IMR-90 (cell line): ENCODE measurements at regions not wholly inside any gene's neighbourhood (a gene's known extent, or its start where the extent isn't known, plus 50 kb on each side); places are given as distances from the start of the nearest gene placed in this dataset.
A peak's percentile ranks its signal among the peaks of the same experiment; 100 is the strongest.

Experiments
- ATAC-seq: fragments of 200-7000 bp; cut with Tn5 transposase; 2 replicates; pipeline ENCODE4 v1.9.1; 2020; ENCODE audit warnings: low read depth, mild to moderate bottlenecking, moderate library complexity
- BruUV-seq: library from RNA; stranded (reverse); fragments of 400-500 nt; replicated peaks from 2 replicates; lab custom pipeline; 2021; lab: Mats Ljungman, UMichigan
- CTCF ChIA-PET: fragments of 300-600 bp; formaldehyde crosslinking; extraction: SDS; loops from one replicate; lab custom pipeline; 2021; ENCODE audit warnings: antibody characterized with exemption; lab: Yijun Ruan, JAX
- POLR2A ChIA-PET: fragments of 300-600 bp; sonication (Branson Sonifier 250); formaldehyde crosslinking; loops from one replicate; lab custom pipeline; 2022; ENCODE audit warnings: antibody characterized with exemption; ENCODE audit not compliant: unreplicated experiment; lab: Charles Lee
- DNase-seq: peaks from one replicate; pipeline ENCODE4 v3.0.0; 2013
- H2AFZ ChIP-seq: replicated peaks from 2 replicates; pipeline ENCODE3; 2013; ENCODE audit warnings: low read length, mild to moderate bottlenecking; ENCODE audit not compliant: poor library complexity
- H2AK5ac ChIP-seq: 2 replicates; pipeline ENCODE4 v1.6.1; 2013; ENCODE audit warnings: low read depth, low read length, inconsistent platforms
- H2AK9ac ChIP-seq: replicated peaks from 2 replicates; pipeline ENCODE3; 2013; ENCODE audit warnings: mild to moderate bottlenecking, low read depth, low read length, moderate library complexity; ENCODE audit not compliant: poor library complexity
- H2BK120ac ChIP-seq: 2 replicates; pipeline ENCODE4 v1.6.1; 2013; ENCODE audit warnings: low read depth, low read length, inconsistent platforms
- H2BK15ac ChIP-seq: 3 replicates; pipeline ENCODE4 v1.6.1; 2013; ENCODE audit warnings: low read depth, low read length, inconsistent platforms
- H2BK20ac ChIP-seq: 2 replicates; pipeline ENCODE4 v1.6.1; 2013; ENCODE audit warnings: low read depth, mild to moderate bottlenecking, inconsistent platforms, low read length, moderate library complexity
- H2BK5ac ChIP-seq: 2 replicates; pipeline ENCODE4 v1.6.1; 2013; ENCODE audit warnings: mild to moderate bottlenecking, low read depth, low read length, inconsistent platforms; ENCODE audit not compliant: poor library complexity, severe bottlenecking
- H3K14ac ChIP-seq: replicated peaks from 2 replicates; pipeline ENCODE4 v1.6.1; 2013; ENCODE audit warnings: low read depth, low read length, inconsistent platforms
- H3K18ac ChIP-seq: 2 replicates; pipeline ENCODE4 v1.6.1; 2013; ENCODE audit warnings: low read depth, low read length, control low read depth
- H3K23ac ChIP-seq: 2 replicates; pipeline ENCODE4 v1.6.1; 2013; ENCODE audit warnings: low read depth, low read length, inconsistent platforms
- H3K27ac ChIP-seq: 2 replicates; pipeline ENCODE4 v1.5.1; 2013; ENCODE audit warnings: mild to moderate bottlenecking, control low read depth, low read length; ENCODE audit not compliant: insufficient read depth
- H3K27me3 ChIP-seq: 2 replicates; pipeline ENCODE4 v1.6.1; 2013; ENCODE audit warnings: low read length; ENCODE audit not compliant: control insufficient read depth, insufficient read depth
- H3K36me3 ChIP-seq: 2 replicates; pipeline ENCODE4 v1.6.1; 2013; ENCODE audit warnings: low read length, mixed read lengths; ENCODE audit not compliant: control insufficient read depth, insufficient read depth
- H3K4ac ChIP-seq: 2 replicates; pipeline ENCODE4 v1.6.1; 2013; ENCODE audit warnings: low read depth, low read length, inconsistent platforms
- H3K4me1 ChIP-seq: 2 replicates; pipeline ENCODE4 v1.6.1; 2013; ENCODE audit warnings: low read length, mixed read lengths; ENCODE audit not compliant: control insufficient read depth, insufficient read depth
- H3K4me2 ChIP-seq: 2 replicates; pipeline ENCODE4 v1.6.1; 2013; ENCODE audit warnings: low read depth, mild to moderate bottlenecking, control low read depth, low read length, moderate library complexity
- H3K4me3 ChIP-seq: 2 replicates; pipeline ENCODE4 v1.5.1; 2013; ENCODE audit warnings: low read depth, mild to moderate bottlenecking, control low read depth, low read length, moderate library complexity; ENCODE audit not compliant: insufficient read depth
- H3K56ac ChIP-seq: 2 replicates; pipeline ENCODE4 v1.6.1; 2013; ENCODE audit warnings: low read length, inconsistent platforms; ENCODE audit not compliant: insufficient read depth; ENCODE audit errors: extremely low read depth
- H3K79me1 ChIP-seq, 2 experiments: 2 replicates each; pipeline ENCODE4 v1.6.1; 2013; ENCODE audit warnings: low read length in 2 of 2, inconsistent platforms in 1 of 2, low read depth in 1 of 2
- H3K9ac ChIP-seq: 2 replicates; pipeline ENCODE4 v1.6.1; 2013; ENCODE audit warnings: low read depth, low read length, control low read depth
- H3K9me1 ChIP-seq: 2 replicates; pipeline ENCODE4 v1.6.1; 2013; ENCODE audit warnings: low read length, inconsistent platforms; ENCODE audit not compliant: insufficient read depth
- H3K9me3 ChIP-seq: 2 replicates; pipeline ENCODE4 v1.6.1; 2013; ENCODE audit warnings: low read length; ENCODE audit not compliant: control insufficient read depth, insufficient read depth
- H4K20me1 ChIP-seq: 2 replicates; pipeline ENCODE4 v1.6.1; 2013; ENCODE audit warnings: low read length, inconsistent platforms; ENCODE audit not compliant: insufficient read depth
- H4K5ac ChIP-seq: 2 replicates; pipeline ENCODE4 v1.6.1; 2013; ENCODE audit warnings: mild to moderate bottlenecking, low read depth, low read length, control low read depth
- H4K8ac ChIP-seq, 2 experiments: 2 replicates each; pipeline ENCODE4 v1.6.1; 2013; ENCODE audit warnings: low read depth in 2 of 2, low read length in 2 of 2, control low read depth in 1 of 2, inconsistent platforms in 1 of 2
- H4K91ac ChIP-seq: 2 replicates; pipeline ENCODE4 v1.6.1; 2013; ENCODE audit warnings: low read depth, low read length, inconsistent platforms; ENCODE audit not compliant: insufficient read depth
- BHLHE40 ChIP-seq: fragments of 150-350 bp; IDR thresholded peaks from 2 replicates; pipeline ENCODE4 v1.6.1; 2016; ENCODE audit warnings: mild to moderate bottlenecking, low read depth, low read length
- CEBPB ChIP-seq: IDR thresholded peaks from 2 replicates; pipeline ENCODE4 v1.6.1; 2012; ENCODE audit warnings: low read depth, low read length, improper control_type of control experiment
- CHD1 ChIP-seq: IDR thresholded peaks from 2 replicates; pipeline ENCODE4 v1.6.1; 2012; ENCODE audit warnings: low read depth, low read length, improper control_type of control experiment
- ELK1 ChIP-seq: fragments of 150-350 bp; IDR thresholded peaks from 2 replicates; pipeline ENCODE4 v1.6.1; 2016; ENCODE audit warnings: low read depth, mild to moderate bottlenecking, low read length, moderate library complexity, borderline replicate concordance
- FOS ChIP-seq: fragments of 150-350 bp; IDR thresholded peaks from 2 replicates; pipeline ENCODE4 v1.6.1; 2016; ENCODE audit warnings: low read depth, low read length
- MAFK ChIP-seq: IDR thresholded peaks from 2 replicates; pipeline ENCODE4 v1.6.1; 2012; ENCODE audit warnings: low read depth, low read length, improper control_type of control experiment
- MXI1 ChIP-seq: IDR thresholded peaks from 2 replicates; pipeline ENCODE4 v1.6.1; 2012; ENCODE audit warnings: low read depth, mild to moderate bottlenecking, low read length, moderate library complexity, borderline replicate concordance
- NFE2L2 ChIP-seq: fragments of 150-350 bp; IDR thresholded peaks from 2 replicates; pipeline ENCODE4 v1.6.1; 2016; ENCODE audit warnings: low read depth, mild to moderate bottlenecking, low read length
- RCOR1 ChIP-seq: IDR thresholded peaks from 2 replicates; pipeline ENCODE4 v1.6.1; 2012; ENCODE audit warnings: mild to moderate bottlenecking, low read length, improper control_type of control experiment; ENCODE audit not compliant: insufficient replicate concordance
- SMC3 ChIP-seq: fragments of 150-350 bp; IDR thresholded peaks from 2 replicates; pipeline ENCODE4 v1.6.1; 2016; ENCODE audit warnings: low read depth, mild to moderate bottlenecking, antibody characterized with exemption, low read length, moderate library complexity
- USF2 ChIP-seq: fragments of 150-350 bp; IDR thresholded peaks from 2 replicates; pipeline ENCODE4 v1.6.1; 2017; ENCODE audit warnings: mild to moderate bottlenecking, antibody characterized with exemption, low read length, low read depth
- WGBS, 2 experiments: methylation state at CpG; one replicate each; pipeline versions ENCODE4 v1.1.5 to v1.1.7; 2013; ENCODE audit warnings: missing lambda C conversion rate in 2 of 2; ENCODE audit not compliant: insufficient read length in 1 of 2; ENCODE audit errors: extremely low coverage in 2 of 2; 5-methylcytosine and 5-hydroxymethylcytosine counted together
- dilution Hi-C: fragments of 300-500 bp; cut with HindIII; formaldehyde crosslinking; loops from one replicate; pipeline ENCODE4 v1.14.3; 2018; ENCODE audit warnings: low sequenced_read_pairs; ENCODE audit not compliant: unreplicated experiment
- in situ Hi-C: fragments of 300-500 bp; cut with MboI; formaldehyde crosslinking; loops from 3 replicates; pipeline ENCODE4 v1.14.3; 2019; ENCODE audit warnings: low sequenced_read_pairs, inconsistent platforms, mixed read lengths
- intact Hi-C: fragments of 100-400 bp; cut with micrococcal nuclease; formaldehyde crosslinking; loops from 2 replicates; pipeline ENCODE4 v1.10.0; 2022
- TF ChIP-seq, protein P1 (sequence below): conservative IDR thresholded peaks from 2 replicates; pipeline ENCODE4 v1.5.1; 2012; ENCODE audit warnings: mild to moderate bottlenecking, low read depth, low read length, improper control_type of control experiment

- Histone ChIP-seq H3K36me3 (no peaks in the 10 kb centered on the region), H4K20me1 (no peaks in the 10 kb centered on the region), H2BK120ac (no peak overlapping the region), H3K14ac (no peak overlapping the region), H3K4me3 (no peak overlapping the region), H2AK9ac (no peak overlapping the region), H3K23ac (no peak overlapping the region), H3K27ac (no peak overlapping the region), H2AFZ (no peak overlapping the region), H3K27me3 (no peaks in the 10 kb centered on the region), H3K56ac (no peak overlapping the region), H2BK20ac (no peak overlapping the region), H3K4me1 (no peaks in the 10 kb centered on the region; the same call in 1 of the 2 replicates), H2BK5ac (no peak overlapping the region), H2BK15ac (no peak overlapping the region), H3K18ac (no peak overlapping the region), H3K9me1 (no peaks in the 10 kb centered on the region), H4K8ac (no peak overlapping the region), H3K9ac (no peak overlapping the region), H4K91ac (no peak overlapping the region), H3K79me1 (peaks cover 0 to 2% of the 10 kb centered on the region in 2 experiments; a peak in 1 of 4 replicates), H2AK5ac (no peak overlapping the region), H4K5ac (no peak overlapping the region), H3K9me3 (no peaks in the 10 kb centered on the region), H3K4me2 (no peak overlapping the region), H3K4ac (no peak overlapping the region)
- CTCF ChIA-PET, result no interaction called here
- no TSS peak for BruUV-seq
- dilution Hi-C loops (no loop called here), in situ Hi-C loops (no loop called here), intact Hi-C loops (no loop called here)
- ATAC-seq (peak; percentile 88), DNase-seq (peak; percentile 46)
- WGBS, 2 experiments, result no CpG with 5 or more reads among the region's 2 CpGs
- no peak for TF ChIP-seq SMC3
- no peak for TF ChIP-seq MAFK
- TF ChIP-seq USF2, result no peak
- TF ChIP-seq NFE2L2, result no peak
- TF ChIP-seq FOS, result no peak
- TF ChIP-seq BHLHE40, result no peak
- no peak for TF ChIP-seq RCOR1
- no peak for TF ChIP-seq ELK1
- no peak for TF ChIP-seq CHD1
- TF ChIP-seq MXI1, result no peak
- TF ChIP-seq, protein P1, sequence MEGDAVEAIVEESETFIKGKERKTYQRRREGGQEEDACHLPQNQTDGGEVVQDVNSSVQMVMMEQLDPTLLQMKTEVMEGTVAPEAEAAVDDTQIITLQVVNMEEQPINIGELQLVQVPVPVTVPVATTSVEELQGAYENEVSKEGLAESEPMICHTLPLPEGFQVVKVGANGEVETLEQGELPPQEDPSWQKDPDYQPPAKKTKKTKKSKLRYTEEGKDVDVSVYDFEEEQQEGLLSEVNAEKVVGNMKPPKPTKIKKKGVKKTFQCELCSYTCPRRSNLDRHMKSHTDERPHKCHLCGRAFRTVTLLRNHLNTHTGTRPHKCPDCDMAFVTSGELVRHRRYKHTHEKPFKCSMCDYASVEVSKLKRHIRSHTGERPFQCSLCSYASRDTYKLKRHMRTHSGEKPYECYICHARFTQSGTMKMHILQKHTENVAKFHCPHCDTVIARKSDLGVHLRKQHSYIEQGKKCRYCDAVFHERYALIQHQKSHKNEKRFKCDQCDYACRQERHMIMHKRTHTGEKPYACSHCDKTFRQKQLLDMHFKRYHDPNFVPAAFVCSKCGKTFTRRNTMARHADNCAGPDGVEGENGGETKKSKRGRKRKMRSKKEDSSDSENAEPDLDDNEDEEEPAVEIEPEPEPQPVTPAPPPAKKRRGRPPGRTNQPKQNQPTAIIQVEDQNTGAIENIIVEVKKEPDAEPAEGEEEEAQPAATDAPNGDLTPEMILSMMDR, result no peak
- TF ChIP-seq CEBPB, result no peak
- POLR2A ChIA-PET, result no interaction called here
Measured at GRCh38 chr3:76500746-76501275, 539.1 kb upstream of the ROBO2 start.
